ENCODE measurements at regions not wholly inside any gene's neighbourhood (a gene's known extent, or its start where the extent isn't known, plus 50 kb on each side); places are given as distances from the start of the nearest gene placed in this dataset.

GRCh38 chr7:116426428-116427156, 72.9 kb upstream of the CAV2 start:
- Histone ChIP-seq H3K4me3 (no peak overlapping the region), H3K36me3 (ENCODE audit: control insufficient read depth in 2 of 2, insufficient read depth in 2 of 2, low read length in 1 of 2) (no peaks in the 10 kb centered on the region), H3K4me2 (ENCODE audit: control insufficient read depth, insufficient read depth) (no peak overlapping the region), H3K9ac (ENCODE audit: control insufficient read depth, insufficient read depth, low read length) (no peak overlapping the region), H2AFZ (ENCODE audit: control insufficient read depth, low read depth, low read length) (no peak overlapping the region), H3K79me2 (ENCODE audit: control insufficient read depth, insufficient read depth, low read length) (no peaks in the 10 kb centered on the region), H3K4me1 (ENCODE audit: control insufficient read depth, insufficient read depth, low read length) (no peaks in the 10 kb centered on the region), H4K20me1 (ENCODE audit: control insufficient read depth, insufficient read depth) (no peaks in the 10 kb centered on the region), H3K9me3 (replicated peaks; ENCODE audit: control insufficient read depth, insufficient read depth, low read length) (no peaks in the 10 kb centered on the region), H3K27me3 (replicated peaks in 1 of 2; ENCODE audit: control insufficient read depth in 2 of 2, insufficient read depth in 2 of 2, low read length in 1 of 2) (no peaks in the 10 kb centered on the region), H3K27ac (ENCODE audit: control insufficient read depth, insufficient read depth) (no peak overlapping the region)
- ATAC-seq (no peak), FAIRE-seq (no peak), DNase-seq (ENCODE audit: low read depth, low spot score) (no peak)
- intact Hi-C loops (cut with micrococcal nuclease; ENCODE audit: unreplicated experiment), result no loop called here
- in situ Hi-C loops (cut with MboI), result no loop called here
- WGBS (ENCODE audit: insufficient coverage, insufficient replicate concordance, low lambda C conversion rate, missing lambda C conversion rate), result 33% methylated on average over 4 of the region's 4 CpGs
- ChIA-PET SMC1A (ENCODE audit: uncharacterized antibody, unreplicated experiment) (interaction anchor here (2.0 kb wide), 1 partner anchor 11 kb away, joined by 4 read pairs; no protein-coding TSS in a partner anchor), POLR2A (no interaction called here), CTCF (no interaction called here), RAD21 (ENCODE audit: unreplicated experiment) (no interaction called here)
- TF ChIP-seq SRF (IDR thresholded peaks at IDR 0.05; ENCODE audit: low read depth in 2 of 2, low read length in 2 of 2), result no peak
- no peak for TF ChIP-seq CBFB (IDR thresholded peaks at IDR 0.05; ENCODE audit: low read depth)
- TF ChIP-seq E4F1 (IDR thresholded peaks at IDR 0.05; ENCODE audit: borderline replicate concordance, partially characterized antibody), result no peak
- BruUV-seq (replicated peaks), result no TSS peak

- no peak overlapping the region for H3K4me3 ChIP-seq
- no peaks in the 10 kb centered on the region; a peak in 2 of 4 replicates for H3K27me3 ChIP-seq (replicated peaks in 1 of 2; ENCODE audit: control insufficient read depth in 2 of 2, insufficient read depth in 2 of 2, low read length in 1 of 2)
- FAIRE-seq, result no peak
- H3K79me2 ChIP-seq (ENCODE audit: control insufficient read depth, insufficient read depth, low read length), result no peaks in the 10 kb centered on the region
- DNase-seq (ENCODE audit: low read depth, low spot score), result no peak
- in situ Hi-C loops (cut with MboI) (no loop called here), intact Hi-C loops (cut with micrococcal nuclease; ENCODE audit: unreplicated experiment) (no loop called here)
- no peaks in the 10 kb centered on the region for H3K4me1 ChIP-seq (ENCODE audit: control insufficient read depth, insufficient read depth, low read length)
- H2AFZ ChIP-seq (ENCODE audit: control insufficient read depth, low read depth, low read length), result no peak overlapping the region
- H3K9ac ChIP-seq (ENCODE audit: control insufficient read depth, insufficient read depth, low read length), result no peak overlapping the region
- ATAC-seq, result no peak
- SMC1A ChIA-PET (ENCODE audit: uncharacterized antibody, unreplicated experiment), result no interaction called here
- H3K27ac ChIP-seq (ENCODE audit: control insufficient read depth, insufficient read depth), result no peak overlapping the region
- CTCF ChIA-PET, result no interaction called here
- H4K20me1 ChIP-seq (ENCODE audit: control insufficient read depth, insufficient read depth), result no peaks in the 10 kb centered on the region
- no TSS peak for BruUV-seq (replicated peaks)
- POLR2A ChIA-PET, result no interaction called here
- RAD21 ChIA-PET (ENCODE audit: unreplicated experiment), result no interaction called here
- WGBS (ENCODE audit: insufficient coverage, insufficient replicate concordance, low lambda C conversion rate, missing lambda C conversion rate), result 55% methylated on average over 1 of the region's 1 CpG
- H3K36me3 ChIP-seq (ENCODE audit: control insufficient read depth in 2 of 2, insufficient read depth in 2 of 2, low read length in 1 of 2), result no peaks in the 10 kb centered on the region
- H3K4me2 ChIP-seq (ENCODE audit: control insufficient read depth, insufficient read depth), result no peak overlapping the region
- no peaks in the 10 kb centered on the region for H3K9me3 ChIP-seq (replicated peaks; ENCODE audit: control insufficient read depth, insufficient read depth, low read length)
- TF ChIP-seq RAD21 (IDR thresholded peaks at IDR 0.05; ENCODE audit: insufficient read depth, low read depth, low read length) (no peak), JUND (IDR thresholded peaks at IDR 0.05; ENCODE audit: low read depth, low read length) (no peak), SUZ12 (IDR thresholded peaks at IDR 0.05; ENCODE audit: unreplicated experiment) (no peak), BACH1 (IDR thresholded peaks at IDR 0.05; ENCODE audit: borderline replicate concordance) (no peak), CHD4 (IDR thresholded peaks at IDR 0.05) (no peak), RAD51 (IDR thresholded peaks at IDR 0.05) (no peak), ELK1 (IDR thresholded peaks at IDR 0.05; ENCODE audit: low read depth, low read length) (no peak), RELA (IDR thresholded peaks at IDR 0.05; ENCODE audit: borderline replicate concordance, partially characterized antibody) (no peak), GATAD2B (conservative IDR thresholded peaks at IDR 0.05; ENCODE audit: low read depth) (no peak), BHLHE40 (IDR thresholded peaks at IDR 0.05; ENCODE audit: borderline replicate concordance in 1 of 2, low read depth in 2 of 2, low read length in 1 of 2) (no peak), MTA2 (IDR thresholded peaks at IDR 0.05; ENCODE audit: low read depth) (no peak)
Measured at GRCh38 chr7:116429986-116430619, 69.4 kb upstream of the CAV2 start.
